GM18507 (cell line): ENCODE measurements at regions not wholly inside any gene's neighbourhood (a gene's known extent, or its start where the extent isn't known, plus 50 kb on each side); places are given as distances from the start of the nearest gene placed in this dataset.

Source experiments
- DNase-seq: peaks from one replicate; pipeline ENCODE4 v3.0.0; 2011; ENCODE audit warnings: low read depth; ENCODE audit not compliant: insufficient read length; ENCODE audit errors: extremely low spot score
- FAIRE-seq: peaks from 2 replicates; lab custom pipeline; 2011; peaks lifted over from hg19 to GRCh38; lab: Jason Lieb, UNC

DNA sequence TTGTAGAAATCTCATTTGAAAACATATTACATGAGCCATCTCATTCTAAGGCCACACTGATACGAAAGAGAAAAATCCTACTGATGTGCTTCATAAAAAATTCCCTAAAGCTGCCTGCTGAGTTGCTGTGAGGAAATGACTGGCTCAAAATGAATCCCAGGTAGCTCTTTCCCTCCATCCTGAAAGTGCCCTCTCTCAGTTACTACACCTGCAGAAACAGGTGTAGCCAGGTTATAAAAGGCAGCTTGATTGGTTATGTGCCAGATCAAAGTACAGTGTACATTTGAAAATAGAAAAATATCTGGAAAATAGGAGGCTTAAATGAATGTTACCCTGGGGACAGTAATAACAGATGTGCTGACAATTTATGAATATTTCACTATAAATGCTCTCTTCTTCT is 833.4 kb upstream of the ADGRL4 start:
- no peak for DNase-seq
- no peak for FAIRE-seq

DNA sequence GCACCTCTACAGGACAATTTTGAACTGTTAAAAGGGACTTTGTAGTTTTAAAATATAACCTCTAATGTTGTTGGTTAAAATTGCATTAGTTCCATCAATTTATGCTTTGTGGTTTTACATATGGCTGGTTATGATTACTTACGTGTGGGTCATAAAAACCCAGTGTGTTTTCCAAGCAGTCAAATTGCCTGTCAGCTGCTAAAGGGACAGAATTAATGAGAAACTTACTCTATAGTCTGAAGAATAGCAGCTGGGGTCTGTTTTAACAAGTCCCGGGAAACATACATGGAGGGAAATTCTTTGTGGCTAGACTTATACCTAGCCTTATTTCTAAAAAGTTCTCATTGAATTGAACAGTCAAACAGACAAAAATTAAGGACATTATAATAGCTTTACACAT is 820.9 kb upstream of the ADGRL4 start:
- no peak for FAIRE-seq
- DNase-seq: no peak

DNA sequence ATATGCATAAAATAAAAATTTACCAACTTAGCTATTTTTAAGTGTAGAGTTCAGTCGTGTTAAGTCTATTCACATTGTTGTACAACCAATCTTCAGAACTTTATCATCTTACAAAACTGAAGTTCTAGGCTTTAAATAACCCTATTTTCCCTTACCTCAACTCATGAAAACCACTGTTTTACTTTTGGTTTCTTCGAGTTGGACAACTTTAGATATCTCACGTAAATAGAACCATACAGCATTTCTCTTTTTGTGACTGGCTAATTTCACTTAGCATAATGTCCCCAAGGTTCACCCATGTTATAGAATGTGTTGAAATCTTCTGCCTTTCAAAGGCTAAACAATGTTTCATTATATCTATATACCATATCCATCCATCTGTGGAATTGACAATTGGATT is 819.0 kb upstream of the ADGRL4 start:
- FAIRE-seq: no peak
- DNase-seq: no peak

DNA sequence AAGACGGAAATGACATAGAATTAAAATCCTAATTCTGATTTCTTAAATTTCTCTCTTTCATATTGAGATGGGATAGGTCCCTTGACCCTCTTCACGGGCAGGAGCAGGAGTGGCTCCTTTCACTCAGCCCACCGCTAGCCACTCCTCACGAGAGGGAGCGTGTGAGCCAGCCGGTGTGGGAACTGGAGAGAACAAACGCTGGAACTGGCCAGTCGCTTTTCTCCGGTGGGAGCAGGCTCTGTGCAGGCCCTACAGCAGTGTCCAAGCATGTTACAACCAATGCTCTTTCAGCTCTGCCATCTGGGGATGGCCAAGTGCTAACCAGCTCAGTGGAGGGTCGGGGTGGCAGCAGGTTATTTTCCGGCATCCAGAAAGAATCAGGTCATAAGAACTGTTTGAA is 815.5 kb upstream of the ADGRL4 start:
- DNase-seq (no peak), FAIRE-seq (no peak)

DNA sequence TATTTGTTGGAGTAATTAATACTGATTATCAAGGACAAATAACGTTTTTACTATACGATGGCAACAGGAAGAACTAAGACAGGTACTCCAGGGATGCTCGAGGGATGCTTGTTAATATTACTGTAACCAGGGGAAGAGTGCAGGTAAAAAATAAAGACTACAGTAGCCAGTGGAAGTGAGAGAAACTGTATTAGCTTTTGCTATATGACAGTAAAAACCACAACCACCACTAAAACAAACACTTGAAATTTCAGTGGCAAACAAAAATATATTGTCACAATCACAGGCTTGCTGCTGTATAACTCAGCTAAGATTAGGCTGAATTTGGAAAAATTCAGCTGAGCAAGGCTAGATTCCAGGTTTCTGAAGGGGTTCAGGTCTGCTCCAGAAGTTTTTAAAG is 812.6 kb upstream of the ADGRL4 start:
- DNase-seq: no peak
- FAIRE-seq: no peak

DNA sequence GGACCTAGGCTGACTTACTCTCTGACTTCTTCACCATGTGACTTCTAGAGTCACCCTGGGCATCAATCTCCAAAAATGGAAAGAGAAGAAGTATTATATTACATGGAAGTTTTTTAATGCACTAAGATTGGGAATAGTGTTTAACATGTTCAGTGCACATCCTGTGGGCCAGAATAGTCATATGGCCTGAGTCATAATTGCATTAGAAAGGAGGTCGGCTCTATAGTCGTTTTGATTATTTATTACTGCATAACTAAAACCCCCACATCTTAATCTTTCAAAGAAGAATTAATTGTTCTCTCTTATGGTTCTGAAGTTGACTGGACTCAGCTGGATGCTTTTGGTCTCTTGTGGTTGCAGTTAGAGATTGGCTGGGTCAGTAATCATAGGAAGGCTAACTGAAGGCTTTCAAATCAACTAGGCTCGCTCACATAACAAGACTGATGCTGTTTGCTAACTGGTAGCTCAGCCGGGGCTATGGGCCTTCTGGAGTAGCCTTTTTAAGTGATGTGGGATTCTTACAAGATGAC is 810.6 kb upstream of the ADGRL4 start:
- FAIRE-seq: no peak
- DNase-seq: no peak

DNA sequence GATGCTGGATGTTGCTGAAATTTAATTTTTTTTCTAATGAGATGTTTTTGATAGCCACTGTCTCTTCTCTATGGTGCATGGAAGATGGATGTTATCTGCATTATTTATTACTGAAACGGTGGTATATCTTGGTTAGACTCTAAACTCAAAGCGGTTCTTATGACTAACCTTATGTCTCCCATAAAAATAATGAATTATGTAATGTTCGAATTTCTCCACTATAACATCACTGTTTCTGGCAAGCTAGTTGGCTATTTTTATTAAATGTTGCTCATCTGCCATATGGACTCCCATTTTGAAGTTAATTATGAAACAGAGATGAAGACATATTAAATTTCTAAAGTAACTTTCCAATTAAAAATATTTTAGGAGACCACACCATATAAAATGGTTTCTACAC is 808.6 kb upstream of the ADGRL4 start:
- no peak for FAIRE-seq
- DNase-seq: no peak

DNA sequence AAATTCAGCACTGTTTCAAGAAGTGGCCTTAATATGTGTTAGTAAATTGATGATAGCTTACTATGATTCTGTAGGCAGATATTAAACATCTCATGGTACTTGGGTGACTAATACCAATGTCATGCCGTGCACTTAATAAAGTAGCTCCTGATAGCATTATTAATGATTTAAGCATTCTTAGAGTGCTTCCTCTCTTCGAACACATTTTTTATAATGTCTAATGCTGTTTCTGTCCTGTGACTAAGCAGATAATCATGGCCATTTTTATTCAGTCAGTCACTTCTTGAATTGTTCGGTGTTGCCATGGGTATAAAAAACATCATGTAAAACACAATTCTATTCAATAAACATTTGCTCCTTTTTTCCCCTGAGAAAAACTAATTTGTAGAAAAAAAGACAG is 804.6 kb upstream of the ADGRL4 start:
- FAIRE-seq (no peak), DNase-seq (no peak)

DNA sequence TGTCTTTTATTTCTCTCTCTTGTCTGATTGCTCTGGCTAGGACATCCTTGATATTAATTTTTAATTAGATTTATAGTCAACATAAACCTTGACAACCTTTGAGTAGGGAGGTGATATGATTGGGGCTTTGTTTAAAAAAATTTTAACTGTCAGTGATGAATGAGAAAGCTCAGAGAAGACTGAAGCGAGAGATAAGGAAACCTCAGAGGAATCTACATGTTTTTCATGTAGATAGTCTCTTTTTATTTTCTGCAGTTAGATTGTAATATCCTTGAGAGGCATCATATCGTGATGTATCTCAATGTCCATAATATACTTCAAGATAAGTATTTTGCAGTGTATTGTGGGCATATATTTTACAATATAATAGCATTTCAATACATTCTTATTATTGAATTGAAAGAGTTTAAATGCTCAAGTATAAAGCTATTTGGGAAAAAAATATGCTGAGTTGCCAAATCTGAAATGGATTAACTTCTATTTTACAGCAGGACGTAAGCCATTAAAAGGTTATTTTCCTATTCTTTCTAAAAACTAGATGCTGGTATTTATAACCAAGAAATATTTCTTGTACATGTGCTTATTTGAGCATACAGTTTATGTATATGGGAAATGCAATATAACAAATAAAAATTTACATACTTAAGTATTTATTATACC is 802.4 kb upstream of the ADGRL4 start:
- FAIRE-seq (no peak), DNase-seq (no peak)

DNA sequence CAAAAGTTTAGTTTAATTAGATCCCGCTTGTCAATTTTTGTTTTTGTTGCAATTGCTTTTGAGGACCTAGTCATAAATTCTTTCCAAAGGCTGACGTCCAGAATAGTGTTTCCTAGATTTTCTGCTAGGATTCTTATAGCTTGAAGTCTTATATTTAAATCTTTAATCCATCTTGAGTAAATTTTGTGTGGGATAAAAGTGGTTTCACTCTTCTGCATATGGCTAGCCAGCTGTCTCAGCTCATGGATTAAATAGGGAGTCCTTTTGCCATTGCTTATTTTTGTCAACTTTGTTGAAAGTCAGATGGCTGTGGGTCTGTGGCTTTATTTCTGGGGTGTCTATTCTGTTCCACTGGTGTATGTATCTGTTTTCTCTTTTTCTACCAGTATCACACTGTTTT is 801.3 kb upstream of the ADGRL4 start:
- no peak for DNase-seq
- FAIRE-seq: no peak

DNA sequence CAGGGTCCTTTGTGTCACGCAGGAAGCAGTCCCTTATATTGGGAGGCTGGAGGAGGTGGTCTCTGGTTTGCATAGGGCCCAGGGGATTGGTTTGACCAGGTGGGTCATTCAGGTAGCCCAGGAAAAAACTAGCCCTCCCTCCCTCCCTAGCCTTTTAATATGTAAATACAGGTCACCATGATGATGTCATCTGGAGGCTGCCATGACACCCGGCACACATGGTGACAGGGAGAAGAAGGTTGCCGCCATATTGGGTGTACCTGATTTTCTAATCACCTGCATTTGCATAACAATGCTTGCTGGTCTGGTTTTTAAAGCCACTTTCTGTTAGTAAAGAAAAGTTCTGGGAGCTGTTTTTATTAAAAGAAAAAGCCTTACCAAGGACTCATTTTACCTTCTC is 791.0 kb upstream of the ADGRL4 start:
- FAIRE-seq (no peak), DNase-seq (no peak)

DNA sequence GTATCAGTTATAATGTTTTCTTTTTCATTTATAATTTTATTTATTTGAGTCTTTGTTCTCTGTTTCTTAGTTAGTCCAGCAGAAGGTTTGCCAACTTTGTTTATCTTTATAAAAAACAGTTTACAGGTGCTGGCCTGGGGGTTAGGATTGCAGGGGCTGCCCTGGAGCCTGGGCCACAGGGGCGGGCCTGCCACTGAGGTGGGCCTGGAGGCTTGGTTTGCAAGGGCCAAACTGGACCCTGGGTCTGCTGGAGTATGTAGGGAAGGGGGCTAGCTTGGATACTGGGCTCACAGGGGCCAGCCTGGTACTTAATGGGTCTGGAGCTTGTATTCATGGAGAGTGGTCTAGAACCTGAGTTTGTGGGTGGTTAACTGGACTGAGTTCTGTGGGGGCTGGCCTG is 789.9 kb upstream of the ADGRL4 start:
- DNase-seq (no peak), FAIRE-seq (no peak)

DNA sequence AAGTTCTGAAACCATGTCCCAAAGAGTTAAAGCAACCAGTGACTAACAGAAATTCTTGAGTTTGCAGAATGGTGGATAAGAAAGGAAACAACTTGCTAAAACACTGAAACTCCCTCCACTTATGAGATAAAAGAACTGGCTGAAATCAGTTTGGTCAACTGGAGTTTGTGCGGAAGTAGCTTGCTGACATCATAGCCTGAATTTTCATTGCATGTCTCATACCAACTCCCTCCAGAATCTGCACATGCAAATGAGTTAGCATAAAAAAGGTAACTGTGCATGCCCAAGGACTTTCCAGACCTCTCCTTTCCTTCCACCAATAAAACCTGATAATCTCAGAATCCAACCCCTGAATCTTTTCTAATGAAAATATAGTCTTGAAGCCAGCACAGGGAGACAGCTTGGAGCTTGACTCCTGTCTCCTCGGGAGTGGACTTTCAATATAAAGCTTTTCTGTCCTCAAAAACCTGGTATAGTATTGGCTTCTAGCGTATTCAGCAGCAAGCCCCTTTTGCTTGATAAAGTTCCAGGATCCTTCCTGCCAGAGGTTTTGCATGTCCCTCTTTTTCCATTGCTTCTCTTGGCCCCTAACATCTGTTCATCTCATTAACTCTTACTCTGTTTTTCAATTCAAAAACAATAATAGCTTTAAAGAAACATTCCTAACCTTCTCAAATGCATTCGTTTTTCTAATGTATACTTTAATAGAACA is 785.8 kb upstream of the ADGRL4 start:
- FAIRE-seq: peak; percentile 35

DNA sequence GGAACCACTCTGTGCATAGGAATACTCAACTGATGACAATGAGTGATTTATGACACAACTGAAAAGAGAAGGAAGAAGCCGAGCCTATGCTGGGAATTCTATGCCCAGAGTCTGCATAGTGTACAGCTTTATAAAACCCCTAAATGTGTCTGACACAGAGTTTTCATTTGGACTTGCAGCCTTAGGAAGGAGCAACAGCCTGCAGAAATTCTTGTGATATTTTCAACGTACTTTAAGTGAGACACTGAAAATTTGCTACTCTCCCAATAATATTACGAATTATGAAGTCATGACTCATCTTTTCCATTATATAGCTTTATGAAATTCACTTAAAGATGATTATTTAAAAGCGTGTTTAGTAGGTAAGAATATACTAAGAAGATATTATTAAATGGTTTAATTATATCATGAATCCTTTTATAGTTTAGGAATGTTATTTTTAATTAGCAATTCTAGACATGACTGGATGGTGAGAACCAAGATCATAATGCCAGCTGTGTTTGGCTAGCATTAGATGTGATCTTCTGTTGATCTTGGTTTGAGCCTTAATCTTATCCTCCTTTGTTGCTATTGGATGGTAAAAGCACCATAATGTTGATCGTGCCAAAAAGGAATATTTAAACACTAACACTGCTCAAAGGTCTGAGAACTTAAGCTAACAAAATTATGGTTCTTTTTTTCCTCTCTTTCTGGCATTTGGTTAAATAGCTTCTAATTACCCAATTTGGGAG is 785.1 kb upstream of the ADGRL4 start:
- FAIRE-seq: no peak
- DNase-seq: no peak

More for the DNA sequence above, 785.8 kb upstream of the ADGRL4 start:
- DNase-seq: no peak

DNA sequence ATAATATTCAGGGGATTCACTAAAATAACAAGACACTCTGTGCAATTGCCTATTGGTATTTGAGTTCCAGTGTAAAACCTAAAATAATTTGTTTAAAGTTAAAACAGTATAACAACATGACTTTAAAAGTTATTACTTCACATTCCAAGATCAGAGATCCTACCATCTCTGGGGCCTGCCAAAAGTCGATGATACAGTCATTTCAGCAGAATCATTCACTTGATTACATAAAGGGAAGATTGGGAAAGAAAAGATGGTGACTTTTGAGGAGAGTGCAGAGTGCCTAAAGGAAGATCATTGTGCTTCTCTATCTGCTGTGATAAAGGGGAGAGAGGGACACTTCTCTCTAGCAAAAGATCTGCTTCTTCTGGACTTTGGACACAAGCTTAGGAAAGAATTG is 784.4 kb upstream of the ADGRL4 start:
- FAIRE-seq (no peak), DNase-seq (no peak)

DNA sequence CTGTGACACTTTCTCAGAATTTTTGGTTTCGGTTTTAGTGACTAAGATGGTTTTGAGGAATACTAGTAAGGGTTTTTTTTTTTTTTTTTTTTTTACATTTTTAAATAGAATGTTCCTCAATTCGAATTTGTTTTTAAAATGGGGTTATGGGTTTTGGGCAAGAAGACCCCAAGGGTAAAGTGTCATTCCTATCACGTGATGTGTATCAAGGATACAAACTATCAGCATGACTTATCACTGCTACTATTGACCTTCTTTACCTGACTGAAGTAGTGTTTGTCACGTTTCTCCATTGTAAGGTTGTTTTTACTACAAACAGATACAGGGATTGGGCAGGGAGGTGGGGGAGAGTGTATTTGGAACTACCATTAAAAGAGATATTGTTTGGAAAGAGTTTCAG is 781.1 kb upstream of the ADGRL4 start:
- DNase-seq (no peak), FAIRE-seq (no peak)

DNA sequence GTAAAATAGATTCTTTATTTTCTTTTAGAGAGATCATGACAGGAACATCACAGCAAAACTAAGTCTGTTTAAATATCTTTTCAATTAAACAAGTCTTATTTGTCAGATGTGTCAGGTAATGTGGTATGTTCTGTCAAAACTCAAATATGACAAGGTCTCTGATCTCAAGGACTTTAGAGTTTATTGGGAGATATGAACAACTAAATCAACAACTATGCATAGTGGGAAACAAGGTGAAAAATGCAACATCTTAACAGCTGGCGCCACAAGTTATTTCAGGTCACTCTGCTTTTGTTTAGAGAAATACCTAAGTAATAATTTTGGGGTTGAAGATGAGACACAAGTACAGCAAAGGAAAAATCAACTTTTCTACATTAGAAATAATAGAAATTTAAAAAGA is 779.4 kb upstream of the ADGRL4 start:
- DNase-seq (no peak), FAIRE-seq (no peak)

DNA sequence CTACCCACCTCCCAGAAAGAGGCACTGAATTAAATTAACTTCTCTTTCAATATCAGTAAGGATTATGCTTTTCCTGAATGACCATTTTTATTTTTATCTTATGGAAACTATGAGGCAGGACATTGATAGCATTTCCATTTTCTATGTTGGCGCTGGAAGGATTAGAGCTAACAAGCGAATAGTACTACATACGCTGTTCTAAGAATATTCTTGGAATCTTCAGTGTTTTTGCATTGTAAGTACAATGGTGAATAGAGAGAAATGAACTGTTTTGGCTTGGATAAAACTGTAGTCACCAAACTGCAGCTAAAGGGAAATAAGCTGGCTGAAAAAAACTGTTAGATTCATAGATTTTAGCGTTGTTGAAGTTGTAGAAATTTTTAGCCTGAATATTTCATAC is 779.0 kb upstream of the ADGRL4 start:
- no peak for DNase-seq
- no peak for FAIRE-seq

DNA sequence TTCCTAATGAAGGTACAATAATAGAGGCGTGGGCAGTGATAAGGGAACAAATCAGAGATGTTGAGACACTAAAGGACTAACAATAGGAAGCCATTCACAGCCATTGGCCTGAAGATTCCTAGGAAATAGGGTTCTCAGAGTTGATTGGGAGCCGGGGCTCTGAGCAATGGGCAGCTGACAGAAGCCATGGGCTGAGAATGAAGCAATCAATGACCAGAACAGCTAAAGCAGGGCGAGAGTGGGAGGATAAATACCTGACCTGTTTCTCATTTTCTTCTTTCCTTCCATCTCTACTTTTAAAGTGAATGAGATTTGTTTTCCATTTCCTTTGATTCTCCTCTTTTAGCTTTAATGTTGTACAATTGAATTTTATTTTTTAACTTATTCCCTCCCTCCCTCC is 774.7 kb upstream of the ADGRL4 start:
- DNase-seq: no peak
- no peak for FAIRE-seq

DNA sequence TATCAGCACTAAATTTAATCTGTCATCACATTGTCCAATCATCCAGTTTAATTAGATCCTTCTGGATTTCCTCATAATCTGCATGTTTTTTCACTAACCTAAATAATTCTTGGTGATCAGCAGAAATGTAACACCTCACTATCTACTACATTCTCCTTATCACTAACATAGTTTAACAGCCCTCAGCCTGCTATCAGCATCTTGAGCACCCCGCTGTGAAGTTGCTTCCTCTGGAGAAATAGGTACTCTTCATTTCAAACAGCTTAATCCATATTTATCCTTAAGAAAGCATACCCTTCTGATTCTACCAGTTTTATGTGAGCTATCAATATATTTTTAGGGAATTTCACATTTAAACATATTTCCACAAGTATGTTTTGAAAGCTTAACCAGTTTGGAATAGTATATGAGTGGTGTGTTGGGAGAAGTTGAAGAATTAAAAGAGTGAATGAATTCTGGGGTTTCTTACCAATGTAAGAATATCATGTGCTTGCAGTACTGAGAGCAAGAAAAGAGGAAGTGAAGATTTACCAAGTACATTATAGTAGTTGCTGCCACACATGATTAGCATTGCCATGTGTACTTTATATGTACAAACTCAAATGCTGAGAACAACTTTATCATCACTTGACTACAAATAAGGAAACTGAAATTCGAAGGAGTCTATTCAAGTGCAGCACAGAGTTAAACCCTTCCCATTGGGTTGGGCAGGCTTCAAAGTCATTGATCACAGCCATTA is 771.1 kb upstream of the ADGRL4 start:
- FAIRE-seq (peak; percentile 79), DNase-seq (peak; percentile 15)
